ENCODE measurements at regions not wholly inside any gene's neighbourhood (a gene's known extent, or its start where the extent isn't known, plus 50 kb on each side); places are given as distances from the start of the nearest gene placed in this dataset.

DNA sequence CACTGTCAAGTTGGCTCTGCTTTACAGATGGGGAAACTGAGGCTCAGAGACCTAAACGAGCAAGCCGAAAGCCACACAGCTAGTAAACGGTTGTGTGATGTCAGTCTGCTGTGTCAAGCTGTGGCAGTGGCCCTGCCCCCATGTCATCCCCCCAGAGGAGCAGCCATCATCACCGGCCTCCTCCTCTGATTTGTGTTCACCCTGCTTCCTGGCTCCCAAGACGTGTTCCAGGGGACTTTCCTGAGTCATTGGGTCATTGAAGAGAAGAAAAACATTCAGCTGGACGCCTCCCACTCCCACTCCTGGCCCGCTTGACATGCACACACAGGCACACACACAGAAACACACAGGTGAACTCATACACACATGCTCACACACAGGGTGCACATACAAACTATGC lies 54.0 kb upstream of the CIBAR2 start:
- TF ChIP-seq, protein P1, sequence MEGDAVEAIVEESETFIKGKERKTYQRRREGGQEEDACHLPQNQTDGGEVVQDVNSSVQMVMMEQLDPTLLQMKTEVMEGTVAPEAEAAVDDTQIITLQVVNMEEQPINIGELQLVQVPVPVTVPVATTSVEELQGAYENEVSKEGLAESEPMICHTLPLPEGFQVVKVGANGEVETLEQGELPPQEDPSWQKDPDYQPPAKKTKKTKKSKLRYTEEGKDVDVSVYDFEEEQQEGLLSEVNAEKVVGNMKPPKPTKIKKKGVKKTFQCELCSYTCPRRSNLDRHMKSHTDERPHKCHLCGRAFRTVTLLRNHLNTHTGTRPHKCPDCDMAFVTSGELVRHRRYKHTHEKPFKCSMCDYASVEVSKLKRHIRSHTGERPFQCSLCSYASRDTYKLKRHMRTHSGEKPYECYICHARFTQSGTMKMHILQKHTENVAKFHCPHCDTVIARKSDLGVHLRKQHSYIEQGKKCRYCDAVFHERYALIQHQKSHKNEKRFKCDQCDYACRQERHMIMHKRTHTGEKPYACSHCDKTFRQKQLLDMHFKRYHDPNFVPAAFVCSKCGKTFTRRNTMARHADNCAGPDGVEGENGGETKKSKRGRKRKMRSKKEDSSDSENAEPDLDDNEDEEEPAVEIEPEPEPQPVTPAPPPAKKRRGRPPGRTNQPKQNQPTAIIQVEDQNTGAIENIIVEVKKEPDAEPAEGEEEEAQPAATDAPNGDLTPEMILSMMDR (IDR thresholded peaks at IDR 0.05): no peak
- TF ChIP-seq POLR2A (IDR thresholded peaks at IDR 0.05): no peak

Data from thyroid gland (tissue), 4 donors.